ENCODE measurements at regions not wholly inside any gene's neighbourhood (a gene's known extent, or its start where the extent isn't known, plus 50 kb on each side); places are given as distances from the start of the nearest gene placed in this dataset.

- no peak overlapping the region for H3K4me3 Mint-ChIP-seq
- H3K4me1 Mint-ChIP-seq = peaks cover 9% of the 10 kb centered on the region
- Histone ChIP-seq H3K9me3 (replicated peaks in 1 of 2; ENCODE audit: control insufficient read depth in 1 of 2, insufficient read depth in 1 of 2, low read length in 2 of 2) (no peaks in the 10 kb centered on the region), H3K27ac (ENCODE audit: low read depth in 1 of 2, low read length in 2 of 2) (no peak overlapping the region), H4K20me1 (ENCODE audit: insufficient read depth, low read length) (no peaks in the 10 kb centered on the region), H3K4me2 (replicated peaks; ENCODE audit: extremely low read depth, low read length, poor library complexity, severe bottlenecking) (no peak overlapping the region), H3K4me3 (replicated peaks in 1 of 3; ENCODE audit: low read depth in 2 of 3, low read length in 3 of 3) (no peak overlapping the region), H3K27me3 (ENCODE audit: control insufficient read depth in 2 of 2, insufficient read depth in 2 of 2, low read length in 2 of 2) (peaks cover 3 to 24% of the 10 kb centered on the region in 2 donors), H2AFZ (ENCODE audit: insufficient read depth, low read depth, low read length, poor library complexity, severe bottlenecking) (no peak overlapping the region), H3K9ac (ENCODE audit: insufficient read depth, low read length, poor library complexity, severe bottlenecking) (no peak overlapping the region), H3K36me3 (replicated peaks in 1 of 2; ENCODE audit: control insufficient read depth in 1 of 2, insufficient read depth in 2 of 2, low read length in 2 of 2) (no peaks in the 10 kb centered on the region), H3K4me1 (ENCODE audit: control insufficient read depth in 1 of 2, insufficient read depth in 2 of 2, low read length in 2 of 2) (peaks cover 0 to 6% of the 10 kb centered on the region in 2 donors), H3K79me2 (ENCODE audit: insufficient read depth, low read length) (no peaks in the 10 kb centered on the region)
- no peaks in the 10 kb centered on the region for H3K36me3 Mint-ChIP-seq
- H3K9me3 Mint-ChIP-seq = no peaks in the 10 kb centered on the region
- TF ChIP-seq CTCF (IDR thresholded peaks at IDR 0.05) = no peak
- DNase-seq = no peak
- peaks cover 19 to 33% (median 27%) of the 10 kb centered on the region in 3 donors for H3K27me3 Mint-ChIP-seq (ENCODE audit: low read depth in 3 of 3)
- WGBS (ENCODE audit: insufficient coverage) = 89% methylated on average over 1 of the region's 3 CpGs
- intact Hi-C loops (cut with micrococcal nuclease) = no loop called here
- H3K27ac Mint-ChIP-seq = no peak overlapping the region
These were observed 188.8 kb upstream of the CADM1 start for GRCh38 chr11:115693002-115693401.

- WGBS (ENCODE audit: insufficient coverage) = 86% methylated on average over 1 of the region's 3 CpGs
- Mint-ChIP-seq H3K27me3 (ENCODE audit: low read depth in 3 of 3) (peaks cover 30 to 47% (median 36%) of the 10 kb centered on the region in 3 donors), H3K36me3 (no peaks in the 10 kb centered on the region), H3K4me1 (peaks cover 9% of the 10 kb centered on the region), H3K27ac (no peak overlapping the region), H3K9me3 (peaks cover 0 to 4% (median 2%) of the 10 kb centered on the region in 7 donors), H3K4me3 (no peak overlapping the region)
- no peak overlapping the region for H3K4me2 ChIP-seq (replicated peaks; ENCODE audit: extremely low read depth, low read length, poor library complexity, severe bottlenecking)
- intact Hi-C loops (cut with micrococcal nuclease) = no loop called here
- no peak overlapping the region for H3K4me3 ChIP-seq (replicated peaks in 1 of 3; ENCODE audit: low read depth in 2 of 3, low read length in 3 of 3)
- peaks cover 11 to 38% of the 10 kb centered on the region in 2 donors for H3K27me3 ChIP-seq (ENCODE audit: control insufficient read depth in 2 of 2, insufficient read depth in 2 of 2, low read length in 2 of 2)
- H3K36me3 ChIP-seq (replicated peaks in 1 of 2; ENCODE audit: control insufficient read depth in 1 of 2, insufficient read depth in 2 of 2, low read length in 2 of 2) = no peaks in the 10 kb centered on the region
- H4K20me1 ChIP-seq (ENCODE audit: insufficient read depth, low read length) = no peaks in the 10 kb centered on the region
- no peak for DNase-seq
- H3K9me3 ChIP-seq (replicated peaks in 1 of 2; ENCODE audit: control insufficient read depth in 1 of 2, insufficient read depth in 1 of 2, low read length in 2 of 2) = no peaks in the 10 kb centered on the region
- H3K27ac ChIP-seq (ENCODE audit: low read depth in 1 of 2, low read length in 2 of 2) = no peak overlapping the region
- H3K4me1 ChIP-seq (ENCODE audit: control insufficient read depth in 1 of 2, insufficient read depth in 2 of 2, low read length in 2 of 2) = peaks cover 0 to 6% of the 10 kb centered on the region in 2 donors
- TF ChIP-seq CTCF (IDR thresholded peaks at IDR 0.05) = no peak
- H3K9ac ChIP-seq (ENCODE audit: insufficient read depth, low read length, poor library complexity, severe bottlenecking) = no peak overlapping the region
- H3K79me2 ChIP-seq (ENCODE audit: insufficient read depth, low read length) = no peaks in the 10 kb centered on the region
- H2AFZ ChIP-seq (ENCODE audit: insufficient read depth, low read depth, low read length, poor library complexity, severe bottlenecking) = no peak overlapping the region
These were observed 186.8 kb upstream of the CADM1 start for GRCh38 chr11:115691030-115691429.

Data from CD14-positive monocyte (primary cell).